ENCODE measurements at regions not wholly inside any gene's neighbourhood (a gene's known extent, or its start where the extent isn't known, plus 50 kb on each side); places are given as distances from the start of the nearest gene placed in this dataset.

DNA sequence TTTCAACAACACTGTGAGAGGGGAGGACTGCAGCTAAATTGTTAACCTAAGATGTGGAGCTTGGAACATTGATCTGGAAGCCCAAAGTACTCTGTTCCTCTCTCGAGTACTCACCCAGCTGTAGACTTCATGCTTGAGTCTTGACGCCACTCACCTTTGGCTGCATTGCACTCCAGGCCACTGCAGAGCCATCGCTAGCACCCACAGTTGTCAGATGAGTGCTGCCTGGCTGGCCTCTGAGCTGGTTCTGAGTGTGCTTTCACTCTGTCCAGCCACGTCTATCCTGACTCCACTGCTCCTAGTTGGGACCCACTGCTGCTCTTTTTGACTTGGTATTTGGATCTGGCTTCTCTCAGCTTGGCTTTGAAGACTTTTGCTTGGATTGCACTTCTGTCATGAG lies 552.1 kb downstream of the DCDC2C start:
- no peak for DNase-seq (ENCODE audit: low spot score)

DNA sequence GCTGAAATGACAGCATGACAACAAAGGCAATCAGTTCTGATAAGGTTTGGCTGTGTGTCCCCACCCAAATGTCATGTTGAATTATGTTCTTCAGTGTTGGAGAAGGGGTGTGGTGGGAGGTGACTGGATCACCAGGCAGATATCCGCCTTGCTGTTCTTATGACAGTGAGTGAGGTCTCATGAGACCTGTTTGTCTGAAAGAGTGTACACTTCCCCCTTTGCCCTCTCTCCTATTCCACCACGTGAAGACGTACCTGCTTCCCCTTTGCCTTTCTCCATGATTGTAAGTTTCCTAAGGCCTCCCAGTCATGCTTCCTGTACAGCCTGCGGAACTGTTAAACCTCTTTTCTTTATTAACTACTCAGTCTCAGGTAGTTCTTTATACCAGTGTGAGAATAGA lies 553.0 kb downstream of the DCDC2C start:
- no peak for DNase-seq (ENCODE audit: low spot score)

DNA sequence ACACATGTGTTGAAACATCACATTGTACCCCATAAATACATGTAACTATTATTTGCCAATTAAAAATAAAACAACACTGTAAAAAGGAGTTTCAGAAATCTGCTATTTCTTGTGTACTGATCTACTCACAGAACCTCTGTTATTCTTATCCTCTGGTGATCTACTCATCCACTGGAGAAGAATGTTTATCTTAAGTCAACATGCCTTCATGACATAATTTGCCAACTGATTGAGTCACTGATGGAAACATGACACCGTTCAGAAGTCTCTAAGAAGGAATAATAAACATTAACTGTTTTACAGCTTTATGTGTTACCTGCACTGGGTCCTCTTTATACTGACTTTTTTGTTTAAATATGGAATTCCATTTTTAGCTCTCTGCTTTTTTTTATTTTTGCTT lies 555.2 kb downstream of the DCDC2C start:
- DNase-seq (ENCODE audit: low spot score): no peak

DNA sequence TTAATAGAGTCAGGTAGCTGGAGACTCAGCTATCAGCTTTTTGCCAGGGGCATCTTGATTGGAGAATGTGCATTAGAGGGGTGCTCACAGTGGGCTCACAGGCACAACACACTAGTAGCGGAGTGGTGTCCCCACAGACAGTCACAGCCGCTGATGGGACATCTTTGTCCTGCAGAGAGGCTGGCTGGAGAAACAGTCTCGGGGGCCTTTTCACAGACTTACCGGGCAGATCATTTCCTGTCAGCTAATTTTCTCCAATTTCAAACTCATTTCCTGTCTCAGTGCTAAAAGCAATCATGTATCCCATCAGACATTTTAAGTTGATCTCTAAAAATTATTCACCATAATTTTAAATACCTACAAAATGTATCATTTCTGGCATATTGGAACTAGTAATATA lies 562.6 kb downstream of the DCDC2C start:
- DNase-seq (ENCODE audit: low spot score): no peak

DNA sequence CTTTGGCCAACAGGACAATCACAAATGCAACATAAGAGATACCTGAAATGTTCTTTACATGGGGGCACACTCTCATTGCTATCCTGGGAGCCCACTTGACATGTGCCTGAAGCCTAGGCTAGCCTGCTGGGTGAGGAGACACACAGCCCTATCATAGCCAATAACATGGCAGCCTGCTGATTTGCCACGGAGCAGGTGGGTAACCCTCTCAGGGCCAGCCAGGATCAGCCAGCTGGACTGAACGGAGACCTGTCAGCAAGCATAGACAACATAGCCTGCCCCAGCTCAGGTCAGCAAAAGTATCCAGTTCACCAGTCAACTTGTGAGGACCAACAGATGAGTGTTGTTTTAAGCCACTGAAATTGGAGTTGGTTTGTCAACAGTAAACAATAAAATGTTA lies 566.5 kb downstream of the DCDC2C start:
- no peak for DNase-seq (ENCODE audit: low spot score)

DNA sequence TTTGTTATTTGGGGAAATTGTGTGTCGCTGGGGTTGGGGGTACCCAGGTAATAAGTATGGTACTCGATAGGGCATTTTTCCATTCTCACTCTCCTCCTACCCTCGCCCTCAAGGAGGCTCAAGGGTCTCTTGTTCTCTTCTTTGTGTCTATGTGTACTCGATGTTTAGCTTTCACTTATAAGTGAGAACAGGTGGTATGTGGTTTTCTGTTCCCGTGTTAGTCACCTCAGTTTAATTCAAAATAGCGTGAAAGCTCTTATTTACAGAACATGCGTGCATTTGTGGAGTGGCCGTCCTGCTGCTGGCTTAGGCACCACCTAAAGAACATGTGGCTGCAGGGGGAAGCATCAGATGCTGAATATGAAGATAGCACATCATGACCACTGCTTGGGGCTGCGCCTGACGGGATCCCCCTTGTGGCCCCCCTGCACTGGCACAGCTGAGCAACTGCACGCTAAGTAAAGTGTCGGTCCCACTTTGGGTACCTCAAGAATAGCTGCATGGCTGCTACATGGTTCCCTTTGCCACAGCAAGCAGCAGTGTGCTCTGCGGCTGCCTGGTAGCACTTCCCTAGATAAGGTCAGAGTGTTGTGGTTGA lies 569.0 kb downstream of the DCDC2C start:
- no peak for DNase-seq (ENCODE audit: low spot score)

DNA sequence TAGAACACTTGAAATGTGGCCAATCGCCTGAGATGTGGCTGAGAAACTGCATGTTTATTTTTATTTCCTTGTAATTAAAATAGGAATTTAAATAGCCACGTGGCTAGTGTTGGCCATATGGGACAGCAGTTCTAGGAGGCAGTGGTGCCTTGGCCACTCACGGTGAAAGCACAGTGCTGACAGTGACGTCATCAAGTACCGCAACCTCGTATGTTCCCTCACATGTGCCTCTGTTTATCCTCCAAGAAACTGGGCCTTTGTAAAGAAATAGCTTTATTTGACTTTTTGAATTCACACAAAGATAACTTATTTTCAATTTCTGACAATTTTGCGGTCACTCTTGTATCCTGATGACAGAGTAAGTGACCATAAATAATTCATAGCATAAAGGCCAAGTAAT lies 575.0 kb downstream of the DCDC2C start:
- DNase-seq (ENCODE audit: low spot score): no peak

DNA sequence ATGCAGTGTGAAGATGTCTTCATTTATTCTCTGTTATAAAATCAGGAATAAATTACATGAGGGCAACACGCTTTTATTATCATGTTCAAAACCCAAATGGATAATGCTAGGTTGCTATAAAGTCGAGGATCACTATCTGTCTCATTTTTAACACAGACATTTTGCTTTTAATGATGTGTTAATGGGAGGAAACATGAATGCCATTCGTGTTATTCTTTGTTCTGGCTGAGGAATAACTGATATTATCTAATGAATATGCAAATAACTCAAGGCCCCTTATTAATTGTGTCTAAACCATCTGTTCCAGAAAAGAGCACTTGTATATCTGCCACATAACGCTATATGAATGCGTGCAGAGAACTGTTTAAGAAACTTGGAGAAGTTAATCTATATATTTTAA lies 576.1 kb downstream of the DCDC2C start:
- no peak for DNase-seq (ENCODE audit: low spot score)

DNA sequence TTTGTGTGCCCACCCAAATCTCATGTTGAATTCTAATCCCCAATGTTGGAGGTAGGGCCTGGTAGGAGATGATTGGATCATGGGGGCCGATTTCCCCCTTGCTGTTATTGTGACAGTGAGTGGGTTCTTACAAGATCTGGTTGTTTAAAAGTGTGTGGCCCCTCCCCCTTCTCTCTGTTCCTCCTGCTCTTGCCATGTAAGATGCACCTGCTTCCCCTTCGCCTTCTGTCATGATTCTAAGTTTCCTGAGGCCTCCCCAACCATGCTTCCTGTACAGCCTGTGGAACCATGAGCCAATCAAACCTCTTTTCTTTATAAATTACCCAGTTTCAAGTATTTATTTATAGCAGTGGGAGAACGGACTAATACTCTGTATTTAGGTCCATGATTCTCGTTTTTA lies 588.1 kb downstream of the DCDC2C start:
- no peak for DNase-seq (ENCODE audit: low spot score)

DNA sequence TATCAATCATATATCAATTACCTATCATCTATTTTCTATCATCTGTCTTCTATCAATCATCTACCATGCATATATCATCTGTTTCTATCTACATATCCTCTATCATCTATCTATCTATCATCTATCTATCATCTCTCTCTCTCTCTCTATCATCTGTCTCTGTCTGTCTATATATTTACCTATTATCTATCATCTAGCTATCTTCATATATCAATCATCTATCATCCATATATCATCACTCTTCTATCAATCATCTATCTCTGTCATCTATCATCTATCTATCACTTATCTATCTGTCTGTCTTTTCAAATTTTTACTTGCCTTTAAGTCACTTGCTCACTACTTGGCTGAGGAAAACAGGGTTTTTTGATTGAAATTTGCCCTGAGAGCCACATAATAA lies 592.3 kb downstream of the DCDC2C start:
- no peak for DNase-seq (ENCODE audit: low spot score)

DNA sequence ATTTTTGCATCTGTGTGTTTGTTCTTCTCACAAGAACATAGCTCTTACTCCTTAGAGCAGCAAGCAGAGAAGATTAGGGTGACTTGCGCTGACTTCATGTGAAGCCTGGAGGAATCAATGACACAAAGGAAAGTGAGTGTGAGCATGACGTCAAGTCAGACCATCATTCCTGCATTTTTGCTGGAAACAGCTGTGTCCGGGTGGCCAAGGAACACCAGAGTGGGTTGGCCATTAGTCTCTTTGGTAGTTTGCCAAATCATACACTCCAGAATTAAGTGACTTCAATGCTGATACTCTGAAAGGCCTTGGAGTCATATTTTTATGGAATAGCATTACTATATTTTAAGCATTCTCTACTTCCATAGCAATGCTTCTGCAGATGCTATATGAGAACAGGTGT lies 597.2 kb downstream of the DCDC2C start:
- DNase-seq (ENCODE audit: low spot score): no peak

DNA sequence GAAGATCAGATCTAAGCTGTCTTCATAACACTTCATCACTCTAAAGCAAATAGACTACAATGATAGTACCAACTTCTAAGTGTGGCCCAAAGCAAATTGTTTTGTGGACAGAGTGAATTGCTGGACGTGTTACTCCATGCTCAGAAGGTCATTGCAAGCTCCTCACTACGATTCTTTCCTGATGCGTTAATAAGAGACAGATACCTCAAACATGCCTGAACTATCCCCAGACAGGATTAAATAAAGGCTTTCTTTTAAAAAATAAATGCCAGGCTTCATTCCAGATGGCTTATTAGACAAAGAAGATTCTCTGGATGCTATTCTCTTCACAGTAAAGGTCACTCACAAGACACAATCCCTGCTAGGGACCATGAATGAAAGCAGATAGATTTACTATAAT lies 621.2 kb downstream of the DCDC2C start:
- no peak for DNase-seq (ENCODE audit: low spot score)

DNA sequence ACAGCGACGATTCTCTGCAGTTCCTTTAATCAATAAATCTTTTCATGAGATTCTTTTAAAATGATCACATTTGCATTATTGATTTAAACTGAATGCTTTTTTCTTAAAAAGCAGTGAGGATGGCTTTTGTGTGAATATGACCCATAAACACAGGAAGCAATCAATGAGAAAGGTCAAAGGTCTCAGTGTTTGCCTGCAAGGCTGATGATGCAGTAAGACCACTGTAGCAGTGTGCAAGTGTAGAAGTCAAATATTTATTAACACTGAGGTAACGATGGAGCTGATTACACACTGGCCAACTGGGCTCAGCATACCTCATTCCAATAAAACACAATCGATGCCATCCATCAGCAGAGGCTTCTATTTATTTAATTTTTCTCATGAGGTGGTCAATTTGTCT lies 633.5 kb downstream of the DCDC2C start:
- no peak for DNase-seq (ENCODE audit: low spot score)

DNA sequence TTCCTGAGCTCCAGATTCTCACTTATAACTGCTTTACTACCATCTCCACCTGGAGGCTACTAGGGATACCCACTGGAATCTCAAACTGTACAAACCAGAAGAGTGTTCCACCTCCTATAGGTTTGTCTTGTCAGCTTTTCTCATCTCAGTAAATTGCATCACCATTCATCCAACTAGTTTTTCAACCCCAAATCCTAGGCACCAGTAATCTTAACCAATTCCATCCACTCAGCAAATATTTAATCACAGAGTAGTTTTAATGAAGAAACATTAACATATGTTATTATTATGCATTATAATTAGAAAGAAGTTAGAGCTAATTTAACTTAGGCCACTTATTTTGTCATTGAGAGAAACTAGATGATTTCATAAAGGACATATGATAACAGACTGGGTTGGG lies 635.0 kb downstream of the DCDC2C start:
- no peak for DNase-seq (ENCODE audit: low spot score)

DNA sequence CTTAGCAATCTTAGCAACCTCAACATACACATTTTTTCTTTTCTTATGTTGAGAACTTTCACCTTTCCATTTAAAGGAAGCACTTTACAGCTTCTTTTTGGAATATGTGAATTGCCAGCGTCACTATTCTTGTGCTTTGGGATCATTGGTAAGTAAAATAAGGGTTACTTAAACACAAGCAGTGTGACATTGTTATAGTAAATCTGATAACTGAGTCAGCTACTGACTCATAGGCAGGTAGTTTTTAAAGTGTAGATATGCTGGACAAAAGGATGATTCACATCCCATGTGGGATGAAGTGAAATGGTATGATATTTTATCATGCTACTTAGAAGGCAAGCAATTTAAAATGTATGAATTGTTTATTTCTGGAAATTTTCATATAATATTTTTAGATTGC lies 637.2 kb downstream of the DCDC2C start:
- no peak for DNase-seq (ENCODE audit: low spot score)

DNA sequence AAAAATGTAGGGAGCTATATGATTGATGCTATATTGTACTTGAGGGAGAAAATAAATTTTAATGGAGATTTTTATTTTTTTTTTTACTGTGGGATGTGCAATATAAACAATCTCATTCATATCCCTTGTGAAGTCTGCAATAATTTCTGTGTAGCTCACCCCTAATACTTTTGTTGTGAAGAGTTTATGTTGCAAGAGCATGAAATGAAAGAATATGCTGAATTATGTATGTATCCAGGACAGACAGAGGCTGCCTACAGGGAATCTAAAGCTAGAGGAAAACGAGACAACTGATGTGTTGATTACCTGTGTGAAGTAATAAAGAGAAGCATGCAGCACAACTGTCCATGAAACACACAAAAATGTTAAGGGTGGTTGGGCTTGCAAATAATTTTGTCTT lies 643.3 kb downstream of the DCDC2C start:
- DNase-seq (ENCODE audit: low spot score): no peak

DNA sequence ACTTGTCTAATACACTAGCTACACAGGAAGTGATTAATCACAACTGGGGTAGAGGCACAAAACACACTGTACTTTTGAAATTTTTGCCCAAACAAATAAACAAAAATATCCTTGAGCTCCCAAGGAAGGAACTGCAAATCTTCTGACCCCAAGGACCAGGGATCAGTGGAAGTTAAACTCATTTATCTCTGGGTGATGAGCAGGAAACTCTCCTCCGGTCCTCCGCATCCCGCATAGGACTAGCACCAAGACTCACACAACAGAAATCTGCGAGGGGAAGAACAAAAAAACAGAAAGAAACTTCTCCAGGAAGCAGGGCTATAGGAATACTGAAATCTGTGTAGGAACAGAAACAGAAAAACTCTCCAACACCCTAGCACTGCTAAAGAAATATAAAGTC lies 650.3 kb downstream of the DCDC2C start:
- DNase-seq (ENCODE audit: low spot score): no peak

DNA sequence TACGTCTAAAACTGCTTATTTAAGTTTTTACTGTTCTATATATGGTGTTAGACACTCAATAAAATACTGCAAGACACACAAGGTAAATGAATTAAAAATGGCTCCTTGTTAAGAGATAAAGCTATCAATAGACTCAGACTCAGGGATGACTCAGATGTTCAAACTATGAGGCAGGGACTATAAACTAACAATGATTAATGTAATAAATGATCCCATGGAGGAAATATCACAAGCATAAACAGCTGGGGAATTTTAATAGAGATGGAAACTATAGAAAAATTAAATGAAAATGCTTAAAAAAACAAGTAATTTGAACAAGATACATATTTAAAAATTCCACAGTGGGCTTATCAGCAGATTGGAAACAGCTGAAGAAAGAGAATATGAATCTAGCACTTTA lies 650.8 kb downstream of the DCDC2C start:
- no peak for DNase-seq (ENCODE audit: low spot score)

DNA sequence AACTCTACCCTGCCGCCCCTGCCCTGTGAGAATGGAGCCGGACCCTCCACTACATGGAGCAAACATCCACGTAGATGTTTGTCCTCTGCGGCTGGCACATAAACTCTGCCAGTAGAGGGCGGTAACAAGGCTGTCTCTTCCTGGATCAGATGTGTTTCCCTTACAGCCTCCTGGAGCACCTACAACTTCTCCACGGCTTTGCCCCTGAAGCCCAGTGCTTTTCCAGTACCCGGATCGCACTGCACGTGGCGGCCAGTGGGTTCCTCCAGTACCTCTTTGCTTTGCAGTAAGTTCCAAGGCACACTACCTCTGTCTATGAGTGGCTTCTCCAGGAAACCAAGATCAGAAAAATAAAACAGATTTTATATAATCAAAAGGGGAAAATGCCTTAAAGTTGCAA lies 651.3 kb downstream of the DCDC2C start:
- no peak for DNase-seq (ENCODE audit: low spot score)

DNA sequence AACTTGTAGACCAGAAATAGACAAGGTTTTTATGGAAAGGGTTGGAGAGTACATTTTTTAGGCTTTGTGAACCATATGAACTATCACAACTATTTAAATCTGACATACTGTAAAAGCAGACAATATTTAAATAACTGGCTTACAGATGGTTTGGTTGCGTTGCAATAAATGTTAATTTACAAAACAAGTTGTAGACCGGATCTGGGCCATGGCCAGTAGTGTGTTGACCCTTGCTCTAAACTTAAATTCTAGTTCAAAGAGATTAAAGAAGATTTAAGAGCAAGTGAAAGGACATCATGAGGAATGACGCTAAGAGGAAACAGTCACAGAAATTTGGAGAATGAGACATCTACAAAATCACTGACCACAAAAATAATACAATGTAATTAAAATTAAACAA lies 652.7 kb downstream of the DCDC2C start:
- no peak for DNase-seq (ENCODE audit: low spot score)

DNA sequence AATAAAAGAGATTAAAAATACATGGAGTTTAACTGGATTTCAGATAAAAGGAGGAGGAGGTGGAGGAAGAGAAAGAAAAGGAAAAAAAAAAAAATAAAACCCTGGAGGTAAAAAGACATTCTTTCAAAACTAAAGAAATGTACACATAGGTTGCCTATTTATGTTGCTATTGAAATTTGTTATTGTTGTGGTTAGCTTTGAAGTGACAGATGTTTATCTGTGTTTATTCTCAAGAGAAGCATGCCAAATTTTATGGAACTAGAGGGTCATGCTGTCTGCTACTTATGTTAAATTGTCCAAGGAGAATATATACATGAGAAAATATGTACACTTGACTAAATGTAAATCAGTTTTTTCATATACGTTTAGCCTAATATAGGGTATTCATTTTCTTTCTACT lies 653.2 kb downstream of the DCDC2C start:
- DNase-seq (ENCODE audit: low spot score): no peak

DNA sequence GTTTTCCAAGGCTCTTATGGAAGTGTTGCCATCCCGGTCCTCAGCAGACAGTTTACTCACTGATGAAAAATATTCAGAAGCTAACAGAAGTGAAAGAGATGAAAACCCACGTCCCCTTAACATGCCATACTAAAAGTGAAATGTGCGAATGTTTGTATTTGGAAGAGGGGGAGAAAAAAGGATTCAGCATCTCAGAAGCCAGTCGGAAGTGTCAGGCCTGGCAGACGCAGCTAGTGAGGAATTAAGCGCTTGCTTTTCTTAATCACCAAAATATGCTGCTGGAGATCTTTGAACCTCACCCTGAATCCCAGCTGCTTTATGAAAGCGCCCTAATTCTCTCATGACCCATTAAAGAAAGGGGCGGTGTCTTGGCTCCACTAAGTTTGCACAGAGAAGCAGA lies 653.7 kb downstream of the DCDC2C start:
- DNase-seq (ENCODE audit: low spot score): no peak

DNA sequence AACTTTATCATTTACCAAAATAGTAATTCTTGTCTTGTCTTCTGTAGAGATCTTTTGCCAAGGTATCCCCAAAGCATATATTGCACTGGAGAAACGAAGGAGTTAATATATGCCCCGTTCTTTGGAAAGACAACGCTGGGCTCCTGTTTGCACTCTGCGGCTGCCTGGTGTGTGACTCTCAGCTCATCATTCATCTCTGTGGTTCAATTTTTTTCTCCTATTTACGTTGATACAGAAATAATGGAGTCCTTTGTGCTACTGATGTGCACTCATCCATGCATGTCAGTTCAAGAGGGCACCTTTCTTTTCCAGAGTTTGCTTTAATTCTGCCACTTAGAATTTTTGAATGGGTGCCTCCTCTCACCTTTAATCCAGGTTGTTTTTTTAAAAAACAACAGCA lies 655.5 kb downstream of the DCDC2C start:
- DNase-seq (ENCODE audit: low spot score): no peak

DNA sequence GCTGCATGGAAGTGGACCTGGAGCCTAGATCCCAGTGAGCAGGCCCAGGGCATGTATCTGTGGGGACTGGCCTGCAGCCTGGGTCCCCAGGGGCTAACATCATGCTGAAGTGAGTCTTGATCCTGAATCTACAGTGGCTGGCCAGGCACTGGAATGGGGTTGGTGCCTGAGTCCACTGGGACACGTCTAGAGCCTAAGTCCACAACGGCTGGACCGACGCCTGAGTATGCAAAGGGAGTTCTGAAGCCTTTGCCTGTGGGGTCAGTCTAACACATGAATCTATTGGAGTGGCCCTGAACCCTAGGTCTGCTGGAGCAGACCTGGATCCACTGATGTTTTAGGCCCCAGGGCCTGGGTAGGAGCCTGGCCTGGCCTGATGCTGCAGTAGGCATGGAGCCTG lies 665.5 kb downstream of the DCDC2C start:
- no peak for DNase-seq (ENCODE audit: low spot score)

DNA sequence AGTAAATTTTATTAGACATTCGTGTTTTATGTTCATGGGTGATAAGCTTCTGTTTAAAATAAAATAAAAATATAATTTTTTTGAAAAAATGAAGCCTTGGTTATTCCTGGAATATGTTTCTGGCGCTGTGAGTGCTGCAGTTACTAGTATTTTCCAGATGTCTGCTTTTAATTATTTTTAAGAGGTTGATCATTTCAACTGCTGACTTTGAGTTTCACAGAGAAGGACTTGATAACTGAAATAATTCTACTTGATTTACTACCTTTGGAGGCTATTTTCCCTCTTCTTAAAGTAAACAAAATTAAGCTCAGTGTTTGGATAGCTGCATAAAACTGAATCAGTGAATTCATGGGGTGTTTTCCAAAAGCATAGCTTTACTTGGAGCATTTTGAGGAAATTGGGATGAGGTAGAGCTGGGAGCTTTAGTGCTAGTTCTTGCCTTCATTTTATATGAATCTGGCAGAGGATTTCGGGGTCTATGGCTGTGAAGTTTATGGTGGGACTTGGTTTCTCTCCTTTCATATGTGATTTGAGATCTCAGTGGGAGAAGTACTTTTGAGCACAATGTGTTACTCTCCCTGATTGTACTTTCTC lies 666.5 kb downstream of the DCDC2C start:
- DNase-seq (ENCODE audit: low spot score): no peak

Data from putamen (tissue), 1 donor.